ENCODE measurements at regions not wholly inside any gene's neighbourhood (a gene's known extent, or its start where the extent isn't known, plus 50 kb on each side); places are given as distances from the start of the nearest gene placed in this dataset.

DNA sequence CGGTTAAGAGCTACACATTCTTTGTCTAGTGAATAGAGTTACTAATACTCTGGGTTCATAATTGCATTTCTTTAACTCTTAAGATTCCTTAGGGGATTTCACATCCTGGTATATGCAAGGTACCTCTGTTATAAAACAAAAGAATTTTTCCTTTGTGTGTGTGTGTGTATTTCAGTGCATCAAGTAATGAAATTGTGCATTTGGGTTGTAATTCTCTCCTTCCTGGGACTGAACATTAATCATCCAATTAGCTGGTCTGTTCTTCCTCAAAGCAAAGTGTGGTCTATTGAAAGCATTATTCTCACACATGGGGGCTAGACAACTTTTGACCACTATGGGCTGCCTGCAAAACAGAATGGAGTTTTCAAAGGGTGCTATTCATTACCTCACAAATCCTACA lies 74.0 kb downstream of the ZC3H11B start:
- H3K36me3 ChIP-seq (ENCODE audit: insufficient read depth): no peaks in the 10 kb centered on the region
- H2AFZ ChIP-seq (ENCODE audit: low read depth): no peak overlapping the region
- no peaks in the 10 kb centered on the region for H3K4me1 ChIP-seq (ENCODE audit: low read depth, poor library complexity, severe bottlenecking)
- TF ChIP-seq, protein P1, sequence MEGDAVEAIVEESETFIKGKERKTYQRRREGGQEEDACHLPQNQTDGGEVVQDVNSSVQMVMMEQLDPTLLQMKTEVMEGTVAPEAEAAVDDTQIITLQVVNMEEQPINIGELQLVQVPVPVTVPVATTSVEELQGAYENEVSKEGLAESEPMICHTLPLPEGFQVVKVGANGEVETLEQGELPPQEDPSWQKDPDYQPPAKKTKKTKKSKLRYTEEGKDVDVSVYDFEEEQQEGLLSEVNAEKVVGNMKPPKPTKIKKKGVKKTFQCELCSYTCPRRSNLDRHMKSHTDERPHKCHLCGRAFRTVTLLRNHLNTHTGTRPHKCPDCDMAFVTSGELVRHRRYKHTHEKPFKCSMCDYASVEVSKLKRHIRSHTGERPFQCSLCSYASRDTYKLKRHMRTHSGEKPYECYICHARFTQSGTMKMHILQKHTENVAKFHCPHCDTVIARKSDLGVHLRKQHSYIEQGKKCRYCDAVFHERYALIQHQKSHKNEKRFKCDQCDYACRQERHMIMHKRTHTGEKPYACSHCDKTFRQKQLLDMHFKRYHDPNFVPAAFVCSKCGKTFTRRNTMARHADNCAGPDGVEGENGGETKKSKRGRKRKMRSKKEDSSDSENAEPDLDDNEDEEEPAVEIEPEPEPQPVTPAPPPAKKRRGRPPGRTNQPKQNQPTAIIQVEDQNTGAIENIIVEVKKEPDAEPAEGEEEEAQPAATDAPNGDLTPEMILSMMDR (conservative IDR thresholded peaks at IDR 0.05; ENCODE audit: low read depth, low read length): no peak
- H3K4me2 ChIP-seq: no peak overlapping the region
- no peaks in the 10 kb centered on the region for H3K27me3 ChIP-seq (ENCODE audit: insufficient read depth, low read depth)
- H3K27ac ChIP-seq: no peak overlapping the region
- no peaks in the 10 kb centered on the region for H3K79me2 ChIP-seq (ENCODE audit: insufficient read depth, low read depth)
- no peaks in the 10 kb centered on the region for H4K20me1 ChIP-seq (ENCODE audit: insufficient read depth)
- no peak overlapping the region for H3K4me3 ChIP-seq (IDR thresholded peaks at IDR 0.05; ENCODE audit: insufficient read depth, low read depth, low read length)
- H3K9ac ChIP-seq: no peak overlapping the region

DNA sequence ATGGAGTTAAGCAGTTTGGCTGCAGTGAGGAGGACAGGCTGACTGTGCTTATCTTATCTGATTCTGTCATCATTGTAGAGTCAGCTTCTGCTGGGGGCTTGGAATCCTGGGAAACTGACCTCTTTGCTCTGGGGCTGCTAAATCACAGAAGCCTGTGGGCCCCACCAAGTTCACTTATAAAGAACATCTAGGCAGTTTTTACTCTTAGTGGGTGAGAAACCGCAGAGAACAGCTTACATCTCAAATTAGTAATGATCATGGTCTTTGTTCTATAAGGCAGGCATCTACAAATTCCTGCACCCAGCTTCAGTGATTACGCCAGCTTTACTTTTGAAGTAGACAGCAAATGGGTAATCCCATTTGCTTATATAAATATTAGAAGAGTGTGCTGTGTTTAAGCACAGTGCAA lies 75.7 kb downstream of the ZC3H11B start:
- Histone ChIP-seq H3K27ac (no peak overlapping the region), H3K9ac (no peak overlapping the region), H3K27me3 (ENCODE audit: insufficient read depth, low read depth) (no peaks in the 10 kb centered on the region), H3K4me2 (no peak overlapping the region), H3K4me3 (IDR thresholded peaks at IDR 0.05; ENCODE audit: insufficient read depth, low read depth, low read length) (no peak overlapping the region), H4K20me1 (ENCODE audit: insufficient read depth) (no peaks in the 10 kb centered on the region), H3K36me3 (ENCODE audit: insufficient read depth) (no peaks in the 10 kb centered on the region), H2AFZ (ENCODE audit: low read depth) (no peak overlapping the region), H3K79me2 (ENCODE audit: insufficient read depth, low read depth) (no peaks in the 10 kb centered on the region), H3K4me1 (ENCODE audit: low read depth, poor library complexity, severe bottlenecking) (no peaks in the 10 kb centered on the region)
- TF ChIP-seq, protein P1 (conservative IDR thresholded peaks at IDR 0.05; ENCODE audit: low read depth, low read length): no peak

DNA sequence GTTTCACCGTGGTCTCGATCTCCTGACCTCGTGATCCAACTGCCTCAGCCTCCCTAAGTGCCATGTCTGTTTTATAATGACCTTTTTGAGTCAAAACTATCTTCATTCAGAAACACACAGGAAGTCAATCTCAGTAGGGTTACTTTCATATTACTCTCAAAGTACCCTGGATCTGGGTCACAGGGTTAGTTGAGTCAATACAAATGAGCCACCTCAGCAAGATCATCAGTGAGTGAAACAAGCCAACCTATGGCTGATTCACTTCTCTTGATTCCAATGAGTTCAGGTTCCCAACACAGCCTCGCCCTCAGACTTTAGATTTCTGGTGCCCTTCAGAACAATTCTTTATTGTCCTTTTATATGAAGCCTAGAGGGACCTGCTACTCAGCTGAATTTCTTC lies 76.9 kb downstream of the ZC3H11B start:
- H3K27ac ChIP-seq: no peak overlapping the region
- no peaks in the 10 kb centered on the region for H3K4me1 ChIP-seq (ENCODE audit: low read depth, poor library complexity, severe bottlenecking)
- TF ChIP-seq, protein P1 (conservative IDR thresholded peaks at IDR 0.05; ENCODE audit: low read depth, low read length): no peak
- no peaks in the 10 kb centered on the region for H3K36me3 ChIP-seq (ENCODE audit: insufficient read depth)
- no peak overlapping the region for H2AFZ ChIP-seq (ENCODE audit: low read depth)
- no peaks in the 10 kb centered on the region for H3K27me3 ChIP-seq (ENCODE audit: insufficient read depth, low read depth)
- no peak overlapping the region for H3K4me2 ChIP-seq
- H3K79me2 ChIP-seq (ENCODE audit: insufficient read depth, low read depth): no peaks in the 10 kb centered on the region
- no peaks in the 10 kb centered on the region for H4K20me1 ChIP-seq (ENCODE audit: insufficient read depth)
- no peak overlapping the region for H3K9ac ChIP-seq
- H3K4me3 ChIP-seq (IDR thresholded peaks at IDR 0.05; ENCODE audit: insufficient read depth, low read depth, low read length): no peak overlapping the region

DNA sequence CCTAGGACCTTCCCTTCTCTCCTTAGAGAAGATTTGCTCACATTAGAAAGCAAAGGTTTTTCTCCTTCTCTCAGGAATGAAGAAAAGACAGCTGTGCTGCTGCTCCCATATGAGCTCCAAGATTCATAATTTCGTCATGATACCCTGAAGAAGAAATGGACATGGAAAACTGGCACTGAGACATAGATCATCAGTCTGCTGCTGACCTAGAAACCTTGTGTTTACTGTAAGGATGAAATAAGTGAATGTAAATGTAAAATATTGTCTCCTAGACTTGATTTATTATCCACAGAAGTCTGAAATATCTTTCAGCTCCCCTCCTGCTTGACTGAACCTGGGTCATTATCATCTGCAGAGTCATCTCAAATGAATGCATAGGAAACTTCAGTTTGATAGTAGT lies 77.9 kb downstream of the ZC3H11B start:
- H3K4me3 ChIP-seq (IDR thresholded peaks at IDR 0.05; ENCODE audit: insufficient read depth, low read depth, low read length): no peak overlapping the region
- TF ChIP-seq, protein P1 (conservative IDR thresholded peaks at IDR 0.05; ENCODE audit: low read depth, low read length): no peak

More for the DNA sequence above, 77.9 kb downstream of the ZC3H11B start:
- Histone ChIP-seq H3K79me2 (ENCODE audit: insufficient read depth, low read depth) (no peaks in the 10 kb centered on the region), H4K20me1 (ENCODE audit: insufficient read depth) (no peaks in the 10 kb centered on the region), H3K4me1 (ENCODE audit: low read depth, poor library complexity, severe bottlenecking) (peaks cover 2% of the 10 kb centered on the region), H2AFZ (ENCODE audit: low read depth) (no peak overlapping the region), H3K4me2 (no peak overlapping the region), H3K27me3 (ENCODE audit: insufficient read depth, low read depth) (no peaks in the 10 kb centered on the region), H3K36me3 (ENCODE audit: insufficient read depth) (no peaks in the 10 kb centered on the region), H3K9ac (no peak overlapping the region), H3K27ac (no peak overlapping the region)

Data from KMS-11 (cell line).